Liver (tissue), 3 donors: ENCODE measurements at regions not wholly inside any gene's neighbourhood (a gene's known extent, or its start where the extent isn't known, plus 50 kb on each side); places are given as distances from the start of the nearest gene placed in this dataset.

Experiments used
- FOXA1 ChIP-seq: IDR thresholded peaks from 2 replicates; pipeline ENCODE4 v1.6.1; 2016; ENCODE audit warnings: antibody characterized with exemption
- GABPA ChIP-seq, 2 donors: IDR thresholded peaks in 1 of 2; conservative IDR thresholded peaks in 1 of 2; 2 replicates each; pipeline ENCODE4 v1.6.1; 2016; ENCODE audit warnings: antibody characterized with exemption in 2 of 2, mild to moderate bottlenecking in 1 of 2, moderate library complexity in 1 of 2
- HNF4G ChIP-seq: IDR thresholded peaks from 2 replicates; pipeline ENCODE4 v1.6.1; 2016; ENCODE audit warnings: antibody characterized with exemption
- JUND ChIP-seq, 2 donors: IDR thresholded peaks; 2 replicates each; pipeline ENCODE4 v1.6.1; 2016; ENCODE audit warnings: antibody characterized with exemption in 2 of 2
- RAD21 ChIP-seq, 2 donors: IDR thresholded peaks; 2 replicates each; pipeline ENCODE4 v1.6.1; 2016; ENCODE audit warnings: antibody characterized with exemption in 2 of 2, mild to moderate bottlenecking in 2 of 2
- SP1 ChIP-seq: IDR thresholded peaks from 2 replicates; pipeline ENCODE4 v1.6.1; 2018; ENCODE audit warnings: antibody characterized with exemption, mild to moderate bottlenecking
- TAF1 ChIP-seq: conservative IDR thresholded peaks from 2 replicates; pipeline ENCODE4 v1.6.1; 2016; ENCODE audit warnings: antibody characterized with exemption, mild to moderate bottlenecking
- YY1 ChIP-seq: IDR thresholded peaks from 2 replicates; pipeline ENCODE4 v1.6.1; 2016; ENCODE audit warnings: antibody characterized with exemption, mild to moderate bottlenecking
- TF ChIP-seq, protein P1 (sequence below): fragments of 150-350 bp; IDR thresholded peaks from 2 replicates; pipeline ENCODE4 v1.5.1; 2017; ENCODE audit warnings: improper control_type of control experiment, low read depth, low read length; ENCODE audit not compliant: missing input control
- TF ChIP-seq, protein P2 (sequence below): IDR thresholded peaks from 2 replicates; pipeline ENCODE4 v1.6.1; 2016; ENCODE audit warnings: antibody characterized with exemption
- TF ChIP-seq, protein P3 (sequence below): IDR thresholded peaks from 2 replicates; pipeline ENCODE4 v1.6.1; 2016; ENCODE audit warnings: antibody characterized with exemption
- TF ChIP-seq, protein P4 (sequence below): IDR thresholded peaks from 2 replicates; pipeline ENCODE4 v1.6.1; 2016; ENCODE audit warnings: antibody characterized with exemption, mild to moderate bottlenecking
- donor health status: healthy.
- donor health status: healthy.

DNA sequence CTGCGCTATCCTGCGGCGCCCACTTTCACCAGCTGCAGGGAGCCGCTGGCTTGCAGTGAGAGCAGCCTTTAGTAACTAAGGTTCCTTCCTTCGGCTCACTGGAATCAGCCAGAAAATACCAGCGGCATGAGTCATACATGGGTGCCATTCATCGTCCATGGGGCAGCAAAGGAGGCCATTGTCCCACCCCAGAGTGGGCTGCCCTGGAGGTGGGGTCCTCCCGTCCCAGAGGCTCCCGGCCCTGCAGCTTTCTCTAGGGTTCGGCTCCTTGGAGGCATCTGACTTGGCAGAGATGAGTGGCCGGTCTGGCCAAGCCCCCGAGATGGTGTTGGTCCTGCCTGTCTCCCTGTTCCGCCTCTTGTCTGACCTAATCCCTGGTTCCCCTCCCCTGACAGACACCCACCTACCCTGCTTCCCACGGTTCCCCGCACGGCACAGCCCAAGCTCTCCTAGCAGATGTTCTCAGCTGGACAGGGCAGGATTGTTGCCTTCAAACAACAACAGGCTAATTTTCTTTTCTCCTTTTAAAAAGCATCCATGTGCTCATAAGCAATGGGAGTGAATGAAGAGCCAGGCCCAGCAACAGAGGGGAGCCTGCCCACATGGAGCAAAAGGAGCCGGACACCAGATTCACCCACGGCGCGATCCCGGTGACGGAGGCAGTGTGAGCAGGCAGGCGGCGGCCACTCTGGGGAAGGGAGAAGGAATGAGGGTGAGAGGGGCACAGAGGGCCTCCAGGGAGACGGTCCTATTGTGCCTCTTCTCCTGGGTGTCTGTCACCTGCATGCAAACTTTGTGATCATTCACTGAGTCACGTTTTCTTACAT, 97.0 kb upstream of the COL5A1 start:
- TF ChIP-seq, protein P1, sequence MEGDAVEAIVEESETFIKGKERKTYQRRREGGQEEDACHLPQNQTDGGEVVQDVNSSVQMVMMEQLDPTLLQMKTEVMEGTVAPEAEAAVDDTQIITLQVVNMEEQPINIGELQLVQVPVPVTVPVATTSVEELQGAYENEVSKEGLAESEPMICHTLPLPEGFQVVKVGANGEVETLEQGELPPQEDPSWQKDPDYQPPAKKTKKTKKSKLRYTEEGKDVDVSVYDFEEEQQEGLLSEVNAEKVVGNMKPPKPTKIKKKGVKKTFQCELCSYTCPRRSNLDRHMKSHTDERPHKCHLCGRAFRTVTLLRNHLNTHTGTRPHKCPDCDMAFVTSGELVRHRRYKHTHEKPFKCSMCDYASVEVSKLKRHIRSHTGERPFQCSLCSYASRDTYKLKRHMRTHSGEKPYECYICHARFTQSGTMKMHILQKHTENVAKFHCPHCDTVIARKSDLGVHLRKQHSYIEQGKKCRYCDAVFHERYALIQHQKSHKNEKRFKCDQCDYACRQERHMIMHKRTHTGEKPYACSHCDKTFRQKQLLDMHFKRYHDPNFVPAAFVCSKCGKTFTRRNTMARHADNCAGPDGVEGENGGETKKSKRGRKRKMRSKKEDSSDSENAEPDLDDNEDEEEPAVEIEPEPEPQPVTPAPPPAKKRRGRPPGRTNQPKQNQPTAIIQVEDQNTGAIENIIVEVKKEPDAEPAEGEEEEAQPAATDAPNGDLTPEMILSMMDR, result no peak
- TF ChIP-seq, protein P2, sequence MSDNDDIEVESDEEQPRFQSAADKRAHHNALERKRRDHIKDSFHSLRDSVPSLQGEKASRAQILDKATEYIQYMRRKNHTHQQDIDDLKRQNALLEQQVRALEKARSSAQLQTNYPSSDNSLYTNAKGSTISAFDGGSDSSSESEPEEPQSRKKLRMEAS, result no peak
- no peak for TF ChIP-seq HNF4G
- TF ChIP-seq RAD21 (IDR thresholded peaks at IDR 0.05), result no peak
- TF ChIP-seq TAF1, result no peak
- TF ChIP-seq YY1, result no peak
- TF ChIP-seq GABPA (IDR thresholded peaks at IDR 0.05 in 1 of 2, conservative IDR thresholded peaks at IDR 0.05 in 1 of 2), result no peak
- no peak for TF ChIP-seq SP1
- TF ChIP-seq, protein P3, sequence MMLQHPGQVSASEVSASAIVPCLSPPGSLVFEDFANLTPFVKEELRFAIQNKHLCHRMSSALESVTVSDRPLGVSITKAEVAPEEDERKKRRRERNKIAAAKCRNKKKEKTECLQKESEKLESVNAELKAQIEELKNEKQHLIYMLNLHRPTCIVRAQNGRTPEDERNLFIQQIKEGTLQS, result no peak
- TF ChIP-seq, protein P4, sequence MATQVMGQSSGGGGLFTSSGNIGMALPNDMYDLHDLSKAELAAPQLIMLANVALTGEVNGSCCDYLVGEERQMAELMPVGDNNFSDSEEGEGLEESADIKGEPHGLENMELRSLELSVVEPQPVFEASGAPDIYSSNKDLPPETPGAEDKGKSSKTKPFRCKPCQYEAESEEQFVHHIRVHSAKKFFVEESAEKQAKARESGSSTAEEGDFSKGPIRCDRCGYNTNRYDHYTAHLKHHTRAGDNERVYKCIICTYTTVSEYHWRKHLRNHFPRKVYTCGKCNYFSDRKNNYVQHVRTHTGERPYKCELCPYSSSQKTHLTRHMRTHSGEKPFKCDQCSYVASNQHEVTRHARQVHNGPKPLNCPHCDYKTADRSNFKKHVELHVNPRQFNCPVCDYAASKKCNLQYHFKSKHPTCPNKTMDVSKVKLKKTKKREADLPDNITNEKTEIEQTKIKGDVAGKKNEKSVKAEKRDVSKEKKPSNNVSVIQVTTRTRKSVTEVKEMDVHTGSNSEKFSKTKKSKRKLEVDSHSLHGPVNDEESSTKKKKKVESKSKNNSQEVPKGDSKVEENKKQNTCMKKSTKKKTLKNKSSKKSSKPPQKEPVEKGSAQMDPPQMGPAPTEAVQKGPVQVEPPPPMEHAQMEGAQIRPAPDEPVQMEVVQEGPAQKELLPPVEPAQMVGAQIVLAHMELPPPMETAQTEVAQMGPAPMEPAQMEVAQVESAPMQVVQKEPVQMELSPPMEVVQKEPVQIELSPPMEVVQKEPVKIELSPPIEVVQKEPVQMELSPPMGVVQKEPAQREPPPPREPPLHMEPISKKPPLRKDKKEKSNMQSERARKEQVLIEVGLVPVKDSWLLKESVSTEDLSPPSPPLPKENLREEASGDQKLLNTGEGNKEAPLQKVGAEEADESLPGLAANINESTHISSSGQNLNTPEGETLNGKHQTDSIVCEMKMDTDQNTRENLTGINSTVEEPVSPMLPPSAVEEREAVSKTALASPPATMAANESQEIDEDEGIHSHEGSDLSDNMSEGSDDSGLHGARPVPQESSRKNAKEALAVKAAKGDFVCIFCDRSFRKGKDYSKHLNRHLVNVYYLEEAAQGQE, result no peak
- TF ChIP-seq JUND (IDR thresholded peaks at IDR 0.05), result no peak
- TF ChIP-seq FOXA1, result no peak
